ENCODE measurements at regions not wholly inside any gene's neighbourhood (a gene's known extent, or its start where the extent isn't known, plus 50 kb on each side); places are given as distances from the start of the nearest gene placed in this dataset.

- H3K27ac ChIP-seq (ENCODE audit: low read depth, low read length, poor library complexity, severe bottlenecking), result no peak overlapping the region
Observed at GRCh38 chr13:78022164-78022877, 103.7 kb upstream of the EDNRB start.

DNA sequence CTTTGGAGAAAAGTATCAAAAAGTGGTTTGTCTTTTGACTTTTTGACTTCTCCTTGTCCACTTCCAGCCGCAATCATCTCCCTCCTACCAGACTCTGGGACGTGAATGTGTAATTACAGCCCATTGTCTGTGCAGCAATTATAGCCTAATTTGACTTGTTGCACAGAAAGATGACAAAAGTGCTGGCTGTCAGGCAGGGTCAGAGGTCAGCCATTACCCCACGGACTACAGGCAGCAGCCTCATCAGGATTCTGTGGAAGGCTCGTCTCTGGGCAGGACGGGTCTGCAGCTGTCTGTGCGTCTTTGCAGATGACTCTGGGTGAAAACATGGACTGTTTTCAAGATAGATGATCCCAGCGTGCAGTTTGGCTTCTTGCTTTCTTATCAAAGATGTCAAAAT, 102.2 kb upstream of the EDNRB start:
- Histone ChIP-seq H3K4me1 (ENCODE audit: insufficient read depth, low read length, severe bottlenecking) (no peaks in the 10 kb centered on the region), H3K9me3 (ENCODE audit: low read length) (no peaks in the 10 kb centered on the region), H3K27me3 (ENCODE audit: insufficient read depth, low read length) (no peaks in the 10 kb centered on the region), H3K4me3 (ENCODE audit: low read depth, low read length, poor library complexity, severe bottlenecking) (no peak overlapping the region), H3K4me2 (ENCODE audit: low read length) (no peak overlapping the region), H3K9me2 (ENCODE audit: low read depth, low read length) (no peaks in the 10 kb centered on the region), H3K36me3 (ENCODE audit: insufficient read depth, low read length) (no peaks in the 10 kb centered on the region), H3K9ac (ENCODE audit: low read length) (no peak overlapping the region), H3F3A (ENCODE audit: insufficient read depth, low read length) (no peaks in the 10 kb centered on the region), H3K27ac (ENCODE audit: low read depth, low read length, poor library complexity, severe bottlenecking) (no peak overlapping the region), H2AFZ (ENCODE audit: low read length) (no peak overlapping the region), H4K20me1 (ENCODE audit: insufficient read depth, low read length) (no peaks in the 10 kb centered on the region), H3K79me2 (ENCODE audit: insufficient read depth, low read length) (no peaks in the 10 kb centered on the region)
- no peak for TF ChIP-seq EZH2 (IDR thresholded peaks at IDR 0.05; ENCODE audit: borderline replicate concordance, low read length)
- TF ChIP-seq CTCF (IDR thresholded peaks at IDR 0.05; ENCODE audit: low read length), result no peak

More at GRCh38 chr13:78022164-78022877, 103.7 kb upstream of the EDNRB start:
- no peaks in the 10 kb centered on the region for H3F3A ChIP-seq (ENCODE audit: insufficient read depth, low read length)
- H3K9me3 ChIP-seq (ENCODE audit: low read length), result no peaks in the 10 kb centered on the region
- no peaks in the 10 kb centered on the region for H3K4me1 ChIP-seq (ENCODE audit: insufficient read depth, low read length, severe bottlenecking)
- no peaks in the 10 kb centered on the region for H3K9me2 ChIP-seq (ENCODE audit: low read depth, low read length)
- no peak overlapping the region for H3K9ac ChIP-seq (ENCODE audit: low read length)
- no peak overlapping the region for H3K4me2 ChIP-seq (ENCODE audit: low read length)
- H3K79me2 ChIP-seq (ENCODE audit: insufficient read depth, low read length), result no peaks in the 10 kb centered on the region
- H2AFZ ChIP-seq (ENCODE audit: low read length), result no peak overlapping the region
- no peaks in the 10 kb centered on the region for H3K27me3 ChIP-seq (ENCODE audit: insufficient read depth, low read length)
- no peaks in the 10 kb centered on the region for H4K20me1 ChIP-seq (ENCODE audit: insufficient read depth, low read length)
- no peaks in the 10 kb centered on the region for H3K36me3 ChIP-seq (ENCODE audit: insufficient read depth, low read length)
- TF ChIP-seq CTCF (IDR thresholded peaks at IDR 0.05; ENCODE audit: low read length) (no peak), EZH2 (IDR thresholded peaks at IDR 0.05; ENCODE audit: borderline replicate concordance, low read length) (no peak)
- H3K4me3 ChIP-seq (ENCODE audit: low read depth, low read length, poor library complexity, severe bottlenecking), result no peak overlapping the region

DNA sequence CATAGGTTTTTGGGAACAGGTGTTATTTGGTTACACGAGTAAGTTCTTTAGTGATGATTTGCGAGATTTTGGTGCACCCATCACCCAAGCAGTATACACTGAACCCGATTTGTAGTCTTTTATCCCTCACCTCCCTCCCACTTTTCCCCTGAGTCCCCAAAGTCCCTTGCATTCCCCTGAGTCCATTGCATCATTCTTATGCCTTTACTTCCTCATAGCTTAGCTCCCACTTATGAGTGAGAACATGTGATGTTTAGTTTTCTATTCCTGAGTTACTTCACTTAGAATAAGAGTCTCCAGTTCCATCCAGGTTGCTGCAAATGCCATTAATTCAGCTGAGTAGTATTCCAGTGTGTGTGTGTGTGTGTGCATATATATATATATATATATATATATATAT, 97.2 kb upstream of the EDNRB start:
- no peaks in the 10 kb centered on the region for H3K36me3 ChIP-seq (ENCODE audit: insufficient read depth, low read length)
- H3K9me2 ChIP-seq (ENCODE audit: low read depth, low read length), result no peaks in the 10 kb centered on the region
- H2AFZ ChIP-seq (ENCODE audit: low read length), result no peak overlapping the region
- TF ChIP-seq EZH2 (IDR thresholded peaks at IDR 0.05; ENCODE audit: borderline replicate concordance, low read length) (no peak), CTCF (IDR thresholded peaks at IDR 0.05; ENCODE audit: low read length) (no peak)
- H3K4me1 ChIP-seq (ENCODE audit: insufficient read depth, low read length, severe bottlenecking), result no peaks in the 10 kb centered on the region
- H3K4me2 ChIP-seq (ENCODE audit: low read length), result no peak overlapping the region
- H3K4me3 ChIP-seq (ENCODE audit: low read depth, low read length, poor library complexity, severe bottlenecking), result no peak overlapping the region
- H3K27ac ChIP-seq (ENCODE audit: low read depth, low read length, poor library complexity, severe bottlenecking), result no peak overlapping the region
- no peaks in the 10 kb centered on the region for H3F3A ChIP-seq (ENCODE audit: insufficient read depth, low read length)
- H3K79me2 ChIP-seq (ENCODE audit: insufficient read depth, low read length), result no peaks in the 10 kb centered on the region
- H3K27me3 ChIP-seq (ENCODE audit: insufficient read depth, low read length), result no peaks in the 10 kb centered on the region
- H4K20me1 ChIP-seq (ENCODE audit: insufficient read depth, low read length), result no peaks in the 10 kb centered on the region
- H3K9ac ChIP-seq (ENCODE audit: low read length), result no peak overlapping the region
- no peaks in the 10 kb centered on the region for H3K9me3 ChIP-seq (ENCODE audit: low read length)

Data from OCI-LY1 (cell line).